H9 (cell line): ENCODE measurements at regions not wholly inside any gene's neighbourhood (a gene's known extent, or its start where the extent isn't known, plus 50 kb on each side); places are given as distances from the start of the nearest gene placed in this dataset.

Experiments
- DNase-seq: peaks from one replicate; pipeline ENCODE4 v3.0.0-alpha.2; 2017
- H2AFZ ChIP-seq: one replicate; pipeline ENCODE4 v1.6.1; 2013; ENCODE audit warnings: mild to moderate bottlenecking, low read length, control low read depth, moderate library complexity
- H2AK5ac ChIP-seq: 2 replicates; pipeline ENCODE4 v1.6.1; 2013; ENCODE audit warnings: low read length, control low read depth, mixed read lengths; ENCODE audit not compliant: insufficient read length
- H2BK120ac ChIP-seq: one replicate; pipeline ENCODE4 v1.6.1; 2013; ENCODE audit warnings: low read depth, mild to moderate bottlenecking, low read length, control low read depth, inconsistent platforms; ENCODE audit not compliant: poor library complexity, severe bottlenecking
- H2BK12ac ChIP-seq: 2 replicates; pipeline ENCODE4 v1.6.1; 2013; ENCODE audit warnings: low read length, control low read depth, mixed read lengths, low read depth; ENCODE audit not compliant: insufficient read length
- H2BK15ac ChIP-seq: 2 replicates; pipeline ENCODE4 v1.6.1; 2013; ENCODE audit warnings: low read depth, low read length, control low read depth
- H2BK20ac ChIP-seq: one replicate; pipeline ENCODE4 v1.6.1; 2013; ENCODE audit warnings: low read depth, mild to moderate bottlenecking, low read length, control low read depth, inconsistent platforms; ENCODE audit not compliant: poor library complexity, severe bottlenecking
- H2BK5ac ChIP-seq: 2 replicates; pipeline ENCODE4 v1.6.1; 2013; ENCODE audit warnings: low read length, control low read depth, mixed read lengths; ENCODE audit not compliant: insufficient read length
- H3K14ac ChIP-seq: 2 replicates; pipeline ENCODE4 v1.6.1; 2013; ENCODE audit warnings: low read length, control low read depth; ENCODE audit not compliant: insufficient read depth
- H3K18ac ChIP-seq: 2 replicates; pipeline ENCODE4 v1.6.1; 2013; ENCODE audit warnings: low read depth, mild to moderate bottlenecking, mixed read lengths, low read length, control low read depth; ENCODE audit not compliant: insufficient read length
- H3K23ac ChIP-seq: 2 replicates; pipeline ENCODE4 v1.6.1; 2013; ENCODE audit warnings: low read length, control low read depth, mixed read lengths, low read depth; ENCODE audit not compliant: insufficient read length
- H3K23me2 ChIP-seq: 2 replicates; pipeline ENCODE4 v1.6.1; 2013; ENCODE audit warnings: low read depth, mild to moderate bottlenecking, mixed read lengths, low read length, control low read depth; ENCODE audit not compliant: insufficient read length, poor library complexity, severe bottlenecking
- H3K27ac ChIP-seq: 2 replicates; pipeline ENCODE4 v1.5.1; 2013; ENCODE audit warnings: low read length, control low read depth, mixed read lengths, low read depth; ENCODE audit not compliant: insufficient read length
- H3K27me3 ChIP-seq: 2 replicates; pipeline ENCODE4 v1.6.1; 2013; ENCODE audit warnings: low read length, control low read depth, inconsistent platforms; ENCODE audit not compliant: insufficient read depth
- H3K4ac ChIP-seq: 2 replicates; pipeline ENCODE4 v1.6.1; 2013; ENCODE audit warnings: low read depth, mild to moderate bottlenecking, control low read depth, inconsistent platforms, low read length, moderate library complexity
- H3K4me1 ChIP-seq: 2 replicates; pipeline ENCODE4 v1.6.1; 2013; ENCODE audit warnings: low read length, control low read depth, inconsistent platforms; ENCODE audit not compliant: insufficient read depth
- H3K4me2 ChIP-seq: 2 replicates; pipeline ENCODE4 v1.6.1; 2013; ENCODE audit warnings: low read length, control low read depth, mixed read lengths; ENCODE audit not compliant: insufficient read length, insufficient read depth
- H3K56ac ChIP-seq: 2 replicates; pipeline ENCODE4 v1.6.1; 2013; ENCODE audit warnings: low read depth, mild to moderate bottlenecking, mixed read lengths, low read length, control low read depth; ENCODE audit not compliant: insufficient read length
- H3K79me1 ChIP-seq: 2 replicates; pipeline ENCODE4 v1.6.1; 2013; ENCODE audit warnings: low read depth, mild to moderate bottlenecking, moderate library complexity, low read length, control low read depth, inconsistent platforms; ENCODE audit not compliant: insufficient read depth, poor library complexity, severe bottlenecking
- H3K79me2 ChIP-seq: 2 replicates; pipeline ENCODE4 v1.6.1; 2013; ENCODE audit warnings: low read length, control low read depth, inconsistent platforms; ENCODE audit not compliant: insufficient read depth
- H3K9ac ChIP-seq: 2 replicates; pipeline ENCODE4 v1.6.1; 2013; ENCODE audit warnings: low read length, control low read depth, mixed read lengths; ENCODE audit not compliant: insufficient read length; ENCODE audit errors: extremely low read depth
- H3K9me3 ChIP-seq: one replicate; pipeline ENCODE4 v1.6.1; 2013; ENCODE audit warnings: low read depth, low read length, inconsistent platforms; ENCODE audit not compliant: control insufficient read depth
- H3T11ph ChIP-seq: one replicate; pipeline ENCODE4 v1.6.1; 2013; ENCODE audit warnings: mild to moderate bottlenecking, low read length, control low read depth, inconsistent platforms
- H4K20me1 ChIP-seq: one replicate; pipeline ENCODE4 v1.6.1; 2013; ENCODE audit not compliant: control insufficient read depth, insufficient read length, insufficient read depth
- H4K5ac ChIP-seq: 2 replicates; pipeline ENCODE4 v1.6.1; 2013; ENCODE audit warnings: low read depth, mild to moderate bottlenecking, mixed read lengths, low read length, control low read depth; ENCODE audit not compliant: insufficient read length
- H4K8ac ChIP-seq: replicated peaks from 2 replicates; pipeline ENCODE4 v1.6.1; 2013; ENCODE audit warnings: low read length, control low read depth, mixed read lengths, low read depth; ENCODE audit not compliant: insufficient read length
- H4K91ac ChIP-seq: 2 replicates; pipeline ENCODE4 v1.6.1; 2013; ENCODE audit warnings: low read depth, mild to moderate bottlenecking, moderate library complexity, mixed read lengths, low read length, control low read depth; ENCODE audit not compliant: insufficient read length
- H3K27ac Mint-ChIP-seq, 3 experiments: 2 replicates in 2 of 3; 3 replicates in 1 of 3; pipeline ENCODE4 v1.8.0; 2020 to 2021; ENCODE audit warnings: mixed read lengths in 3 of 3, mild to moderate bottlenecking in 1 of 3, moderate library complexity in 1 of 3
- H3K27me3 Mint-ChIP-seq: 2 replicates; pipeline ENCODE4 v1.8.0; 2021; ENCODE audit warnings: low read depth, mild to moderate bottlenecking, moderate library complexity, mixed read lengths
- H3K36me3 Mint-ChIP-seq, 3 experiments: 2 replicates in 2 of 3; 3 replicates in 1 of 3; pipeline ENCODE4 v1.8.0; 2020 to 2021; ENCODE audit warnings: low read depth in 3 of 3, mixed read lengths in 3 of 3; ENCODE audit not compliant: insufficient read depth in 1 of 3
- H3K4me1 Mint-ChIP-seq, 2 experiments: 2 replicates each; pipeline ENCODE4 v1.8.0; 2020; ENCODE audit warnings: mixed read lengths in 2 of 2
- H3K4me3 Mint-ChIP-seq, 2 experiments: 2 replicates in 1 of 2; 3 replicates in 1 of 2; pipeline ENCODE4 v1.8.0; 2020 to 2021; ENCODE audit warnings: mild to moderate bottlenecking in 2 of 2, mixed read lengths in 2 of 2, moderate library complexity in 1 of 2
- H3K9me3 Mint-ChIP-seq, 2 experiments: 2 replicates in 1 of 2; 3 replicates in 1 of 2; pipeline ENCODE4 v1.8.0; 2020; ENCODE audit warnings: mild to moderate bottlenecking in 2 of 2, mixed read lengths in 2 of 2, moderate library complexity in 1 of 2
- WGBS: extraction: QIAGEN DNeasy Blood & Tissue Kit; methylation state at CpG from one replicate; pipeline ENCODE4 v1.1.7; 2013; ENCODE audit warnings: missing lambda C conversion rate, low lambda C conversion rate, mixed read lengths; ENCODE audit not compliant: insufficient read length; ENCODE audit errors: extremely low coverage; 5-methylcytosine and 5-hydroxymethylcytosine counted together
- TF ChIP-seq, protein P1 (sequence below): fragments of 200-600 bp; sonication (generic); conservative IDR thresholded peaks from 3 replicates; pipeline ENCODE4 v1.8.0; 2021; ENCODE audit warnings: antibody characterized with exemption, mild to moderate bottlenecking

DNA sequence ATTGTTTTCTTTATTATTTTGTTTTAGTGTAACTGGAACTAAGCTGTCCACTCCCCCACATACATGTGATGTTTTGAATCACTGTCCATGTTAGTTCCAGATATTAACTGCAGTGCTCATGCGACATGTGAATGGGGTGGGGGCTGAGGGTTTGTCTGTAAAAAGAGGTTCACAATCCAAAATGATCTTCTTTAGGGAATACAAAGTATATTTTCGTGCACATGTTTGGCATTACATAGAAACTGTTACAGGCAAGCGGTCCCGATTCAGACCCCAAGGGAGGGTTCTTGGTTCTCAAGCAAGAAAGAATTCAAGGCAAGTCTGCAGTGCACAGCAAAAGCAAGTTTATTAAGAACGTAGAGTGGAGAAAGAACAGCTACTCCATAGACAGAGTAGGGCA lies 296.5 kb upstream of the CLNK start:
- WGBS = no CpG with 5 or more reads among the region's 5 CpGs

More for the DNA sequence above, 296.5 kb upstream of the CLNK start:
- H2BK15ac ChIP-seq = no peak overlapping the region
- H3T11ph ChIP-seq = no peak overlapping the region
- peaks cover 32% of the 10 kb centered on the region for H3K27me3 Mint-ChIP-seq
- H3K4me1 ChIP-seq = peaks cover 13% of the 10 kb centered on the region; the same call in 1 of the 2 replicates
- H3K4ac ChIP-seq = no peak overlapping the region
- H3K79me1 ChIP-seq = no peaks in the 10 kb centered on the region
- H2BK5ac ChIP-seq = no peak overlapping the region
- no peak overlapping the region for H3K18ac ChIP-seq
- no peaks in the 10 kb centered on the region for H3K9me3 ChIP-seq
- no peaks in the 10 kb centered on the region for H3K79me2 ChIP-seq
- no peaks in the 10 kb centered on the region; a peak in 1 of 5 replicates for H3K9me3 Mint-ChIP-seq
- H3K23ac ChIP-seq = no peak overlapping the region
- H3K36me3 Mint-ChIP-seq = no peaks in the 10 kb centered on the region; a peak in 1 of 7 replicates
- no peak overlapping the region for H3K4me3 Mint-ChIP-seq
- H3K27ac Mint-ChIP-seq = no peak overlapping the region
- TF ChIP-seq, protein P1, sequence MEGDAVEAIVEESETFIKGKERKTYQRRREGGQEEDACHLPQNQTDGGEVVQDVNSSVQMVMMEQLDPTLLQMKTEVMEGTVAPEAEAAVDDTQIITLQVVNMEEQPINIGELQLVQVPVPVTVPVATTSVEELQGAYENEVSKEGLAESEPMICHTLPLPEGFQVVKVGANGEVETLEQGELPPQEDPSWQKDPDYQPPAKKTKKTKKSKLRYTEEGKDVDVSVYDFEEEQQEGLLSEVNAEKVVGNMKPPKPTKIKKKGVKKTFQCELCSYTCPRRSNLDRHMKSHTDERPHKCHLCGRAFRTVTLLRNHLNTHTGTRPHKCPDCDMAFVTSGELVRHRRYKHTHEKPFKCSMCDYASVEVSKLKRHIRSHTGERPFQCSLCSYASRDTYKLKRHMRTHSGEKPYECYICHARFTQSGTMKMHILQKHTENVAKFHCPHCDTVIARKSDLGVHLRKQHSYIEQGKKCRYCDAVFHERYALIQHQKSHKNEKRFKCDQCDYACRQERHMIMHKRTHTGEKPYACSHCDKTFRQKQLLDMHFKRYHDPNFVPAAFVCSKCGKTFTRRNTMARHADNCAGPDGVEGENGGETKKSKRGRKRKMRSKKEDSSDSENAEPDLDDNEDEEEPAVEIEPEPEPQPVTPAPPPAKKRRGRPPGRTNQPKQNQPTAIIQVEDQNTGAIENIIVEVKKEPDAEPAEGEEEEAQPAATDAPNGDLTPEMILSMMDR = no peak
- H2BK120ac ChIP-seq = no peak overlapping the region
- no peak overlapping the region for H3K27ac ChIP-seq
- H2AK5ac ChIP-seq = no peak overlapping the region
- H3K23me2 ChIP-seq = no peaks in the 10 kb centered on the region
- H4K20me1 ChIP-seq = no peaks in the 10 kb centered on the region
- H2AFZ ChIP-seq = no peak overlapping the region
- H3K4me1 Mint-ChIP-seq = peaks cover 32 to 38% of the 10 kb centered on the region in 2 experiments
- no peak for DNase-seq
- H3K27me3 ChIP-seq = no peaks in the 10 kb centered on the region; the same call in 1 of the 2 replicates
- H4K91ac ChIP-seq = no peak overlapping the region
- H3K14ac ChIP-seq = no peak overlapping the region
- H2BK20ac ChIP-seq = no peak overlapping the region
- no peak overlapping the region for H4K5ac ChIP-seq
- no peak overlapping the region for H3K9ac ChIP-seq
- H3K56ac ChIP-seq = no peak overlapping the region
- H2BK12ac ChIP-seq = no peak overlapping the region
- H3K4me2 ChIP-seq = no peak overlapping the region
- no peak overlapping the region for H4K8ac ChIP-seq
